Liver (tissue), 8 donors: ENCODE measurements at regions not wholly inside any gene's neighbourhood (a gene's known extent, or its start where the extent isn't known, plus 50 kb on each side); places are given as distances from the start of the nearest gene placed in this dataset.

Experiments used
- DNase-seq: peaks from one replicate; pipeline ENCODE4 v3.0.0-alpha.2; 2017; ENCODE audit warnings: low spot score
- H3K27ac ChIP-seq, 2 donors: one replicate each; pipeline ENCODE4 v1.7.0; 2013; ENCODE audit warnings: inconsistent platforms in 2 of 2, low read length in 2 of 2, control low read depth in 1 of 2, low read depth in 1 of 2, mild to moderate bottlenecking in 1 of 2
- H3K27me3 ChIP-seq, 4 donors: one replicate each; pipeline versions ENCODE4 v1.6.1 to v1.7.0; 2013; ENCODE audit warnings: low read length in 3 of 4, inconsistent platforms in 1 of 4, mild to moderate bottlenecking in 1 of 4, moderate library complexity in 1 of 4; ENCODE audit not compliant: control insufficient read depth in 4 of 4, insufficient read depth in 4 of 4
- H3K36me3 ChIP-seq, 4 donors: one replicate each; pipeline versions ENCODE4 v1.6.1 to v1.7.0; 2013; ENCODE audit warnings: low read length in 3 of 4, mild to moderate bottlenecking in 3 of 4, low read depth in 1 of 4, moderate library complexity in 1 of 4; ENCODE audit not compliant: control insufficient read depth in 4 of 4, insufficient read depth in 3 of 4
- H3K4me1 ChIP-seq, 4 donors: one replicate each; pipeline versions ENCODE4 v1.6.1 to v1.7.0; 2013; ENCODE audit warnings: low read length in 3 of 4, mild to moderate bottlenecking in 3 of 4, moderate library complexity in 1 of 4; ENCODE audit not compliant: control insufficient read depth in 4 of 4, insufficient read depth in 4 of 4
- H3K4me3 ChIP-seq, 3 donors: one replicate each; pipeline versions ENCODE4 v1.6.1 to v1.7.0; 2013; ENCODE audit warnings: low read length in 3 of 3, control low read depth in 1 of 3, low read depth in 1 of 3, mild to moderate bottlenecking in 1 of 3
- H3K9ac ChIP-seq, 2 donors: one replicate each; pipeline ENCODE4 v1.7.0; 2013; ENCODE audit warnings: low read length in 2 of 2, mild to moderate bottlenecking in 2 of 2, moderate library complexity in 2 of 2, control low read depth in 1 of 2, low read depth in 1 of 2
- H3K9me3 ChIP-seq, 4 donors: one replicate each; pipeline versions ENCODE4 v1.6.1 to v1.7.0; 2013; ENCODE audit warnings: low read length in 3 of 4; ENCODE audit not compliant: control insufficient read depth in 4 of 4
- EGR1 ChIP-seq, 2 donors: IDR thresholded peaks; 2 replicates each; pipeline ENCODE4 v1.6.1; 2016 to 2018; ENCODE audit warnings: antibody characterized with exemption in 2 of 2, low read depth in 2 of 2
- FOXA1 ChIP-seq: IDR thresholded peaks from 2 replicates; pipeline ENCODE4 v1.6.1; 2016; ENCODE audit warnings: antibody characterized with exemption
- FOXA2 ChIP-seq: IDR thresholded peaks from 2 replicates; pipeline ENCODE4 v1.6.1; 2016; ENCODE audit warnings: antibody characterized with exemption
- GABPA ChIP-seq, 2 donors: IDR thresholded peaks in 1 of 2; conservative IDR thresholded peaks in 1 of 2; 2 replicates each; pipeline ENCODE4 v1.6.1; 2016; ENCODE audit warnings: antibody characterized with exemption in 2 of 2, mild to moderate bottlenecking in 1 of 2, moderate library complexity in 1 of 2
- HNF4A ChIP-seq, 2 donors: conservative IDR thresholded peaks; 2 replicates each; pipeline ENCODE4 v1.6.1; 2016; ENCODE audit warnings: antibody characterized with exemption in 2 of 2, mild to moderate bottlenecking in 2 of 2
- HNF4G ChIP-seq: IDR thresholded peaks from 2 replicates; pipeline ENCODE4 v1.6.1; 2016; ENCODE audit warnings: antibody characterized with exemption
- RXRA ChIP-seq, 2 donors: IDR thresholded peaks; 2 replicates each; pipeline ENCODE4 v1.6.1; 2017 to 2018; ENCODE audit warnings: antibody characterized with exemption in 2 of 2, mild to moderate bottlenecking in 1 of 2
- SP1 ChIP-seq: IDR thresholded peaks from 2 replicates; pipeline ENCODE4 v1.6.1; 2018; ENCODE audit warnings: antibody characterized with exemption, mild to moderate bottlenecking
- YY1 ChIP-seq: IDR thresholded peaks from 2 replicates; pipeline ENCODE4 v1.6.1; 2016; ENCODE audit warnings: antibody characterized with exemption, mild to moderate bottlenecking
- WGBS: extraction: QIAGEN DNeasy Blood & Tissue Kit; methylation state at CpG from one replicate; pipeline ENCODE4 v1.1.7; 2013; 5-methylcytosine and 5-hydroxymethylcytosine counted together
- TF ChIP-seq, protein P1 (sequence below): IDR thresholded peaks from 2 replicates; pipeline ENCODE4 v1.6.1; 2016; ENCODE audit warnings: antibody characterized with exemption, mild to moderate bottlenecking
- TF ChIP-seq, protein P2 (sequence below): IDR thresholded peaks from 2 replicates; pipeline ENCODE4 v1.6.1; 2016; ENCODE audit warnings: antibody characterized with exemption
- TF ChIP-seq, protein P3 (sequence below): fragments of 150-350 bp; IDR thresholded peaks from 2 replicates; pipeline ENCODE4 v1.5.1; 2017; ENCODE audit warnings: improper control_type of control experiment, low read depth, low read length; ENCODE audit not compliant: missing input control
- TF ChIP-seq, protein P4 (sequence below): IDR thresholded peaks from 2 replicates; pipeline ENCODE4 v1.6.1; 2016; ENCODE audit warnings: antibody characterized with exemption
- donor health status: healthy.
- donor health status: healthy.
- donor health status: healthy.
- donor health status: healthy.
- donor health status: healthy.

DNA sequence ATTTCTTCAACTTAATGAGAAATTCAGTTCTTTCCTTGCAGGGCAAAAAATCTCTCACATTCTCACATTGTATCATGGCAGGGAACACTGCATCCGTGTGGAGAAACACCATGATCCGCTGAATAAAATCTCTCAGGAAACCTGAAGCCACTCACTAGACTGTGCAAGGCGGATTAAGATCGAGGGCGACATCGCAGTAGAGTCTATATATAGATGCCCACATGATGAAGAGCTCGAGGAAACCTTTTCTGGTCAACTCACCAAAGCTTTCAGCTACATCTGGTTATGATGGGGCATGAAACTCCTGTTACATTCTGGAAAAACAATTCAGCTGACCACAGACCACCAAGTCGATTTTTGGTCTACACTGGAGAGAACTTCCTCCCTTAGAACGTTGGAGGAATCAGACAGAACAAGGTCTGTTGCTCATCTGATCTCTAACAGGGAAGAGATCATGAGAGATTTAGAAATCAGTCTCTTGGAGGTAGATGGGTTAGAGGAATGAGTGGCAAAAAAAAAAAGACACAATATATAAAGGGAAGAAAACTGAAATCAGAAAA, 162.9 kb upstream of the ZNF516 start:
- Histone ChIP-seq H3K4me3 (no peak overlapping the region), H3K27me3 (peaks cover 0 to 8% (median 0%) of the 10 kb centered on the region in 4 donors), H3K9me3 (no peaks in the 10 kb centered on the region), H3K9ac (no peak overlapping the region), H3K4me1 (no peaks in the 10 kb centered on the region), H3K36me3 (no peaks in the 10 kb centered on the region), H3K27ac (no peak overlapping the region)
- DNase-seq, result no peak
- no peak for TF ChIP-seq FOXA2
- no peak for TF ChIP-seq SP1
- TF ChIP-seq, protein P1, sequence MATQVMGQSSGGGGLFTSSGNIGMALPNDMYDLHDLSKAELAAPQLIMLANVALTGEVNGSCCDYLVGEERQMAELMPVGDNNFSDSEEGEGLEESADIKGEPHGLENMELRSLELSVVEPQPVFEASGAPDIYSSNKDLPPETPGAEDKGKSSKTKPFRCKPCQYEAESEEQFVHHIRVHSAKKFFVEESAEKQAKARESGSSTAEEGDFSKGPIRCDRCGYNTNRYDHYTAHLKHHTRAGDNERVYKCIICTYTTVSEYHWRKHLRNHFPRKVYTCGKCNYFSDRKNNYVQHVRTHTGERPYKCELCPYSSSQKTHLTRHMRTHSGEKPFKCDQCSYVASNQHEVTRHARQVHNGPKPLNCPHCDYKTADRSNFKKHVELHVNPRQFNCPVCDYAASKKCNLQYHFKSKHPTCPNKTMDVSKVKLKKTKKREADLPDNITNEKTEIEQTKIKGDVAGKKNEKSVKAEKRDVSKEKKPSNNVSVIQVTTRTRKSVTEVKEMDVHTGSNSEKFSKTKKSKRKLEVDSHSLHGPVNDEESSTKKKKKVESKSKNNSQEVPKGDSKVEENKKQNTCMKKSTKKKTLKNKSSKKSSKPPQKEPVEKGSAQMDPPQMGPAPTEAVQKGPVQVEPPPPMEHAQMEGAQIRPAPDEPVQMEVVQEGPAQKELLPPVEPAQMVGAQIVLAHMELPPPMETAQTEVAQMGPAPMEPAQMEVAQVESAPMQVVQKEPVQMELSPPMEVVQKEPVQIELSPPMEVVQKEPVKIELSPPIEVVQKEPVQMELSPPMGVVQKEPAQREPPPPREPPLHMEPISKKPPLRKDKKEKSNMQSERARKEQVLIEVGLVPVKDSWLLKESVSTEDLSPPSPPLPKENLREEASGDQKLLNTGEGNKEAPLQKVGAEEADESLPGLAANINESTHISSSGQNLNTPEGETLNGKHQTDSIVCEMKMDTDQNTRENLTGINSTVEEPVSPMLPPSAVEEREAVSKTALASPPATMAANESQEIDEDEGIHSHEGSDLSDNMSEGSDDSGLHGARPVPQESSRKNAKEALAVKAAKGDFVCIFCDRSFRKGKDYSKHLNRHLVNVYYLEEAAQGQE, result no peak
- TF ChIP-seq, protein P2, sequence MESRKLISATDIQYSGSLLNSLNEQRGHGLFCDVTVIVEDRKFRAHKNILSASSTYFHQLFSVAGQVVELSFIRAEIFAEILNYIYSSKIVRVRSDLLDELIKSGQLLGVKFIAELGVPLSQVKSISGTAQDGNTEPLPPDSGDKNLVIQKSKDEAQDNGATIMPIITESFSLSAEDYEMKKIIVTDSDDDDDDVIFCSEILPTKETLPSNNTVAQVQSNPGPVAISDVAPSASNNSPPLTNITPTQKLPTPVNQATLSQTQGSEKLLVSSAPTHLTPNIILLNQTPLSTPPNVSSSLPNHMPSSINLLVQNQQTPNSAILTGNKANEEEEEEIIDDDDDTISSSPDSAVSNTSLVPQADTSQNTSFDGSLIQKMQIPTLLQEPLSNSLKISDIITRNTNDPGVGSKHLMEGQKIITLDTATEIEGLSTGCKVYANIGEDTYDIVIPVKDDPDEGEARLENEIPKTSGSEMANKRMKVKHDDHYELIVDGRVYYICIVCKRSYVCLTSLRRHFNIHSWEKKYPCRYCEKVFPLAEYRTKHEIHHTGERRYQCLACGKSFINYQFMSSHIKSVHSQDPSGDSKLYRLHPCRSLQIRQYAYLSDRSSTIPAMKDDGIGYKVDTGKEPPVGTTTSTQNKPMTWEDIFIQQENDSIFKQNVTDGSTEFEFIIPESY, result no peak
- no peak for TF ChIP-seq YY1
- TF ChIP-seq, protein P3, sequence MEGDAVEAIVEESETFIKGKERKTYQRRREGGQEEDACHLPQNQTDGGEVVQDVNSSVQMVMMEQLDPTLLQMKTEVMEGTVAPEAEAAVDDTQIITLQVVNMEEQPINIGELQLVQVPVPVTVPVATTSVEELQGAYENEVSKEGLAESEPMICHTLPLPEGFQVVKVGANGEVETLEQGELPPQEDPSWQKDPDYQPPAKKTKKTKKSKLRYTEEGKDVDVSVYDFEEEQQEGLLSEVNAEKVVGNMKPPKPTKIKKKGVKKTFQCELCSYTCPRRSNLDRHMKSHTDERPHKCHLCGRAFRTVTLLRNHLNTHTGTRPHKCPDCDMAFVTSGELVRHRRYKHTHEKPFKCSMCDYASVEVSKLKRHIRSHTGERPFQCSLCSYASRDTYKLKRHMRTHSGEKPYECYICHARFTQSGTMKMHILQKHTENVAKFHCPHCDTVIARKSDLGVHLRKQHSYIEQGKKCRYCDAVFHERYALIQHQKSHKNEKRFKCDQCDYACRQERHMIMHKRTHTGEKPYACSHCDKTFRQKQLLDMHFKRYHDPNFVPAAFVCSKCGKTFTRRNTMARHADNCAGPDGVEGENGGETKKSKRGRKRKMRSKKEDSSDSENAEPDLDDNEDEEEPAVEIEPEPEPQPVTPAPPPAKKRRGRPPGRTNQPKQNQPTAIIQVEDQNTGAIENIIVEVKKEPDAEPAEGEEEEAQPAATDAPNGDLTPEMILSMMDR, result no peak
- TF ChIP-seq, protein P4, sequence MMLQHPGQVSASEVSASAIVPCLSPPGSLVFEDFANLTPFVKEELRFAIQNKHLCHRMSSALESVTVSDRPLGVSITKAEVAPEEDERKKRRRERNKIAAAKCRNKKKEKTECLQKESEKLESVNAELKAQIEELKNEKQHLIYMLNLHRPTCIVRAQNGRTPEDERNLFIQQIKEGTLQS, result no peak
- TF ChIP-seq FOXA1, result no peak
- no peak for TF ChIP-seq EGR1 (IDR thresholded peaks at IDR 0.05; ENCODE audit: low read depth in 2 of 2)
- no peak for TF ChIP-seq RXRA (IDR thresholded peaks at IDR 0.05)
- TF ChIP-seq HNF4A (conservative IDR thresholded peaks at IDR 0.05), result no peak
- TF ChIP-seq HNF4G, result no peak
- 64% methylated on average over 9 of the region's 9 CpGs for WGBS

DNA sequence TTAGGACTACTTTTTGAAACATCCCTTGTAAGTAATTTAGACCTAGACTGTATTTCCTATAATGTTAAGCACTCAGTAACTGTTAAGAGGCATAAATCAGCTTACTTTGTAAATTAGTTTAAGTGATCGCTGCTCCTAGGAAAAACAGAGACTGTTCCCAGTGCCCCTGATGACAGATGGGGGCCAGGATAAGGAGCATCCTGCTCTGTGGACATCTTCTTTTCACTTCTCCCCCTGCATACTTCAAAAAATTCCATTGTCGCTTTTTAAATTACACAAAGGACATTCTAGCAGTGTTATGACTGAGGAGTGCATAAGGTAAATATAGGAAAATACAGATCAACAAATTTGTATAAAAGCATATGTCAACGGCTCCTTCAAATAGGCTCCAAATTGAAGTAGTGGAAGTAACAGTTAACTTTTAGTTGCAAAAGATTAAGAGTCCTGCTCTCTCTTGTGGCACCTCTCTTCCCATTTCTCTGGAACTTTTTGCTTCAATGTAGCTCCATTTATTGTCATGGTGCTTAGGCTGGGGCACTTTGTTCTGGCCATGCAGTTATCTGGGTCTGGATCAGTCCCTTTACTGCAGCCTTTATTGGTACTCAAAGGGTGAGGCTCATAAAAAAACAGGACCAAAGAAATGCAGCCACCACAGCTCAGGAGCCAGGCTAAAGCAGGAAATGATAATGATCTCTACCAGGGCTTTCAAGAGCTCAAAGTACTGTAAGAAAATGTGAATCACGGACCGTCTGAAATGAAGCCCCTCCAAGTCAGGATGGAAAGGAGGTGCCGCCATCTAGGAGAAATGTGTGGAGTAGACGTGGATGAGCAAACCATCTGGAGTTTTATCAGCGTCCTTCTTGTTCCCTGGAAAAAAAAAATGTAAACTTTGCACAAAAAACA, 162.1 kb upstream of the ZNF516 start:
- Histone ChIP-seq H3K36me3 (no peaks in the 10 kb centered on the region), H3K4me3 (no peak overlapping the region), H3K4me1 (no peaks in the 10 kb centered on the region), H3K27me3 (peaks cover 0 to 8% (median 0%) of the 10 kb centered on the region in 4 donors), H3K9me3 (no peaks in the 10 kb centered on the region), H3K9ac (no peak overlapping the region), H3K27ac (no peak overlapping the region)
- DNase-seq, result no peak
- no peak for TF ChIP-seq GABPA (IDR thresholded peaks at IDR 0.05 in 1 of 2, conservative IDR thresholded peaks at IDR 0.05 in 1 of 2)
- 46% methylated on average over 8 of the region's 8 CpGs for whole genome bisulfite sequencing
